ENCODE measurements at regions not wholly inside any gene's neighbourhood (a gene's known extent, or its start where the extent isn't known, plus 50 kb on each side); places are given as distances from the start of the nearest gene placed in this dataset.

DNA sequence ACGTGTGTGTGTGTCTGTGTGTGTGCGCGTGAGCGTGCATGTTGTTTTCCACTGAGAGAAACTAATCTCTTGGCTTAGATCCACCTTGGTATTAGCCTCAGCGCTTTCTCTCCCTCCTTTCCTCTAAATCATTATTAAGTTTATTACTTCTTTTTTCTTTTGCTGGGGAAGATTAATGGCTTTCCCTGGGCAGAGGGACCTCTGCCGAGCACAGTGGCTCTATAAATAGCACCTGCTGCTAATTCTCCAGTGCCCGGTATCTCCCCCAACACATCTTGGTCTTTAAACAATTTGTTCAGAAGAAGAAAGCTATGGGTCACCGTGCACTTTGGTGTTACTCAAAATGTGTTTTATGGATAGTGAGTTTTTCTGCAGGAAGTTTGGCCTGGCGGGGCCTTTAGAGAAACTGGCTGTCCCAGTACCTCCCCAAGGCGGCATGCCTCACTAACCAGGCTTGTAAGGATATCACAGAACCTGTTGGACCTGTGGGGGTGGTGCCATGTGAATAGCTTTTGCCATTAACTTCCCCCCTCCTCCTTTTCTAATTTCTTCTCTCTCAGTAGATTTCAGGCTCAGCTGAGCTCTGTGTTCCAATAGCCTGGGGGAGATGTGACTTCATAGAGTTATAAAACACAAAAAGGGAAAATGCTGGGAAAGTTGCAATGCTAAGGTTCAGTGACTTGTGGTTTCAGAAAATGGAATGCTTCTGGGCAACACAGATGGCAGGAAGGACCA lies 70.1 kb upstream of the RAB11FIP2 start:
- WGBS, 2 donors (ENCODE audit: low coverage in 1 of 2): 20% methylated on average over 7 to 8 of the region's 10 CpGs
- H3K36me3 ChIP-seq: no peaks in the 10 kb centered on the region
- peak overlapping the region in 1 of 2 donors; percentile 13 for H3K4me3 ChIP-seq
- TF ChIP-seq POLR2AphosphoS5 (IDR thresholded peaks at IDR 0.05): no peak
- TF ChIP-seq EP300 (IDR thresholded peaks at IDR 0.05): no peak
- TF ChIP-seq CTCF (IDR thresholded peaks at IDR 0.05): no peak
- no peak for TF ChIP-seq POLR2A (IDR thresholded peaks at IDR 0.05)
- peaks cover 3 to 35% (median 5%) of the 10 kb centered on the region in 3 donors for H3K4me1 ChIP-seq
- H3K9me3 ChIP-seq: no peaks in the 10 kb centered on the region
- H3K27me3 ChIP-seq: no peaks in the 10 kb centered on the region
- ATAC-seq: no peak
- H3K27ac ChIP-seq: peak overlapping the region; percentile 2 to 69 (median 63)

DNA sequence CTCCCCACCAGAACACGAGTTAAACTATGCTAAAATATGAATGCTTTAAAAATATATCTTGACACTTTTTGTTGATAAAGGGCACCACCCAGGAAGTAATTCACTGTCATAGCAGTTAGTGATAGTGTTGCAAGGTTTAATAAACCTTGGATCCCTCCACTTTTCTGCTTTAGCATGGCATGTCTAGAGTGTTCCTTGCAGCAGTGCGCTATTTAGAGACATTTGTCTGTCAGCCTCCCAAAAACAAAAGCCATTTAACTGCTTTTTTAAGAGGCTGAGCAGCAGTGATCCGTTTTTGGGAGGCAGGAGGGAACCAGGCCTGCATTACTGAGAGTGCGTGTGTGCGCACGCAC lies 69.6 kb upstream of the RAB11FIP2 start:
- Histone ChIP-seq H3K27me3 (no peaks in the 10 kb centered on the region), H3K36me3 (no peaks in the 10 kb centered on the region), H3K4me1 (peaks cover 3 to 35% (median 5%) of the 10 kb centered on the region in 3 donors), H3K4me3 (peak overlapping the region in 1 of 2 donors; percentile 13), H3K27ac (peak overlapping the region; percentile 2 to 69 (median 63)), H3K9me3 (no peaks in the 10 kb centered on the region)
- TF ChIP-seq POLR2AphosphoS5 (IDR thresholded peaks at IDR 0.05) (no peak), POLR2A (IDR thresholded peaks at IDR 0.05) (no peak), EP300 (IDR thresholded peaks at IDR 0.05) (no peak), CTCF (IDR thresholded peaks at IDR 0.05) (no peak)
- ATAC-seq: no peak
- WGBS, 2 donors (ENCODE audit: low coverage in 1 of 2): 30 to 33% methylated on average over 6 of the region's 6 CpGs

DNA sequence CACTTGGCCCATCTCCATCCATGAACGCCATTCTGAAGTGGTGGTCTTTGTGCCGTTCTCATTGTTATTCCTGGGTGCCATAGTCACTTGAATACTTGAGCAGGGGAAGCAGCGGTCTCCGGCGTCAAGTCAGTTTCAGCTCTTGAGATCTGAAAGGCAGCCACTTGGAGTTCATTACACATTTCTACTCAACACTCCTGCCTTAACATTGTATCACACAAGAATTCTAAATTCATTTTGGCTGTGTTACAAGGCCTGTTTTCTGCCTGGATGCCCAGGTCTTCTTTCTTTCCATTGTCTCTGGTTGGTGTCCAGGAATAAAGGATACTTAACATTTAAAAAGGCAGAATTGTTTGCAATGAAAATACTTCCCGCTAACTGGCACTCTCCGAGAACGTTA lies 69.0 kb upstream of the RAB11FIP2 start:
- H3K27ac ChIP-seq: peak overlapping the region in 3 of 4 donors; percentile 10 to 69 (median 57)
- no peak for TF ChIP-seq CTCF (IDR thresholded peaks at IDR 0.05)

DNA sequence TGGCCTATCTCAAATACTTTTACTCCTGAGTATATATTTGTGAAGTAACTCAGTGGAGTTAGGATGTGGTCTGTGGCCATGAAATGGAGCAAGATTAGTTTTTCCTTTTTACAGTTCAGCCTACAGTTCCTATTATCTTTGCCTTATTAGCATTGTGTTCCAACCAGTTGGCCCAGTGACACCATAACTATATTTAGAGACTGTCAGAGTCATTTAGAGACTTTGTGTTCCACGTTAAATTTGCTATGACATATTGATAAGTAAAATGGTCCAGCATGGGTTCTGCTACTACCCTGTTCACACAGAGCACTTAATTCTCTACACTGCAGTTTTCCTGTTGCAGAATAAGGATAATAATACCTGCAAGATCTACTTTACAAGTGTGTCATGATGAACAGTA lies 68.3 kb upstream of the RAB11FIP2 start:
- no peak for ATAC-seq
- TF ChIP-seq EP300 (IDR thresholded peaks at IDR 0.05) (no peak), CTCF (IDR thresholded peaks at IDR 0.05) (no peak), POLR2A (IDR thresholded peaks at IDR 0.05) (no peak), POLR2AphosphoS5 (IDR thresholded peaks at IDR 0.05) (no peak)
- Histone ChIP-seq H3K4me1 (peaks cover 3 to 35% (median 5%) of the 10 kb centered on the region in 3 donors), H3K27ac (no peak overlapping the region), H3K27me3 (no peaks in the 10 kb centered on the region), H3K9me3 (no peaks in the 10 kb centered on the region), H3K36me3 (no peaks in the 10 kb centered on the region), H3K4me3 (no peak overlapping the region)
- 7 to 56% methylated on average over 1 of the region's 1 CpG for WGBS, 2 donors (ENCODE audit: low coverage in 1 of 2)

More for the DNA sequence above, 69.0 kb upstream of the RAB11FIP2 start:
- WGBS, 2 donors (ENCODE audit: low coverage in 1 of 2): 49 to 58% methylated on average over 5 to 8 of the region's 8 CpGs
- no peaks in the 10 kb centered on the region for H3K36me3 ChIP-seq
- no peaks in the 10 kb centered on the region for H3K9me3 ChIP-seq
- H3K4me1 ChIP-seq: peaks cover 3 to 35% (median 5%) of the 10 kb centered on the region in 3 donors
- no peaks in the 10 kb centered on the region for H3K27me3 ChIP-seq
- no peak overlapping the region for H3K4me3 ChIP-seq
- ATAC-seq: no peak

DNA sequence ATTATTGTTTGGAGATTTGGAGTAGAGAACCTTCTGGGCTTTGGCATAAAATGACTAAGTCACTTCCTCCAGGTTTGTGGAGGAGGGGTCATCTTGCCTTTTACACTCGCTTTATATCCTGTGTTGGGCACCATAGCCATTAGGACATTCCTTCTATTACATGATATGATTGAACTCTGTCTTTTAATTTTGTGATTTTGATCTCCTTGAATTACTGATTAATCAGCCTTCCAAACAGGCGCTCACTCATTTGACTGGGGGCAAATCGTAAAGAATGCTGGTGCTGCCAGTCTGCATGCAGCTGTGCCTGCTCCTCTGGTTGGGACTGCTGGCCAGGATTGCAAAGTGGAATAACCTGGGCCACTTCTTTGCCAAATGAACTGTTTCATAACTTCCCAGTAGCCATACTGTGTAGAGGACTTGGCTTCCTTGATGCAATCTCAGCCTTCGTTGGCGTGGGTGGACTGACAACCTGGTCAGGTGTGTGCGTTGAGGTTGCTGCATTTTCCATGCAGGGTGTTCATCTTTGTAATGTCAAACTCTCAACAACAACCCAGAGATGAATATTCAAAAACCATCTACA lies 65.9 kb upstream of the RAB11FIP2 start:
- H3K9me3 ChIP-seq: no peaks in the 10 kb centered on the region
- H3K36me3 ChIP-seq: no peaks in the 10 kb centered on the region
- TF ChIP-seq POLR2AphosphoS5 (IDR thresholded peaks at IDR 0.05) (no peak), CTCF (IDR thresholded peaks at IDR 0.05) (no peak), EP300 (IDR thresholded peaks at IDR 0.05) (no peak), POLR2A (IDR thresholded peaks at IDR 0.05) (no peak)
- ATAC-seq: no peak
- peaks cover 3 to 27% (median 5%) of the 10 kb centered on the region in 3 donors for H3K4me1 ChIP-seq
- no peak overlapping the region for H3K27ac ChIP-seq
- no peak overlapping the region for H3K4me3 ChIP-seq
- 92 to 100% methylated on average over 2 to 5 of the region's 6 CpGs for WGBS, 2 donors (ENCODE audit: low coverage in 1 of 2)
- no peaks in the 10 kb centered on the region for H3K27me3 ChIP-seq
